ENCODE measurements at regions not wholly inside any gene's neighbourhood (a gene's known extent, or its start where the extent isn't known, plus 50 kb on each side); places are given as distances from the start of the nearest gene placed in this dataset.

GRCh38 chr18:6465281-6465680 lies 50.6 kb upstream of the L3MBTL4 start:
- TF ChIP-seq NRF1 (conservative IDR thresholded peaks at IDR 0.05 in 1 of 2, IDR thresholded peaks at IDR 0.05 in 1 of 2), result no peak
- TF ChIP-seq FOXM1 (IDR thresholded peaks at IDR 0.05; ENCODE audit: low read depth), result no peak
- TF ChIP-seq FOXM1 (CRISPR knock-in tag; IDR thresholded peaks at IDR 0.05; ENCODE audit: low read depth), result no peak
- TF ChIP-seq ZBTB43 (CRISPR knock-in tag; IDR thresholded peaks at IDR 0.05), result no peak
- TF ChIP-seq ZBTB11 (CRISPR knock-in tag; IDR thresholded peaks at IDR 0.05), result no peak
- no peak for TF ChIP-seq CTCF (IDR thresholded peaks at IDR 0.05 in 2 of 3, conservative IDR thresholded peaks at IDR 0.05 in 1 of 3; ENCODE audit: insufficient read depth in 2 of 3, low read depth in 1 of 3, low read length in 3 of 3)
- TF ChIP-seq HES1 (IDR thresholded peaks at IDR 0.05; ENCODE audit: low read depth), result no peak
- no peak for TF ChIP-seq ETV6 (IDR thresholded peaks at IDR 0.05; ENCODE audit: borderline replicate concordance in 1 of 2, low read depth in 2 of 2, low read length in 1 of 2)
- no peak for TF ChIP-seq ETV6 (CRISPR knock-in tag; IDR thresholded peaks at IDR 0.05; ENCODE audit: borderline replicate concordance)
